HG03378 (cell line): ENCODE measurements at regions not wholly inside any gene's neighbourhood (a gene's known extent, or its start where the extent isn't known, plus 50 kb on each side); places are given as distances from the start of the nearest gene placed in this dataset.
A peak's percentile ranks its signal among the peaks of the same experiment; 100 is the strongest.
"Not testable (repeated sequence)": the region's sequence is repeated elsewhere in the genome, so short reads cannot be mapped to it uniquely, and the experiment has no call there.

Experiments used
- ATAC-seq: cut with Tn5 transposase; IDR thresholded peaks from one replicate; pipeline ENCODE4 v1.9.1; 2021; ENCODE audit warnings: mild to moderate bottlenecking, moderate library complexity; ENCODE audit not compliant: unreplicated experiment

- ATAC-seq: no peak
Observed at GRCh38 chr11:81990659-81991443, 742.8 kb downstream of the FAM181B start.

GRCh38 chr11:81989093-81989492 is 744.6 kb downstream of the FAM181B start:
- no peak for ATAC-seq

DNA sequence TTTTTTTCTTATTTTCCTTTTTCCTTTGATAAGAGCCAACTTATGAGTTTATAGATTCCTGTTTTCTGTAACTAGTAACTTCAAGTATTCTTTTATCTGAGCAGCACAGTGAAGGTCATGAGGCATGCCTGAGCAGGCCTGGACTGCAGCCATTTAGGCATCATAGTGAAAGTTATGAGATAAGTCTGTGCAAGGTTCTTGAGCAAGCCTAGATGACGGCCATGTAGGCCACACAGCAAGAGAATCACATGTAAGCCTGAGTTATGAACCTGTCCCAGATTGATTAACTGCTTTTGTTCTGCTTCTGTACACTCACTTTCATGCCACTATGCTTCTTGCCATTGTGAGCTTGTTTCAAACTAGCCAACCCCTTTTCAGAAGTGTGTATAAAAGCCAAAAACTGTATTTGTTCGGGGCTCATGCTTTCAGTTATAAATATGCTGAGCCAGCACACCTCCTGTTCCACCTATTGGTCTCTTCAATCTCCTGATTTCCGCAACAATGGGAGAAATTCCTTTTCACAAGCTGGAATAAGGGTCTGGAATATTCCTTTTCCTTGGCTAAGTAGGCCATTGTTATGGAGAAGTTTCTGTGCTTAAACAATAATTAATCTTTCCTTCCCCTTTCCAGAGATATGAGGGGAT is 745.7 kb downstream of the FAM181B start:
- ATAC-seq: peak; percentile 95

DNA sequence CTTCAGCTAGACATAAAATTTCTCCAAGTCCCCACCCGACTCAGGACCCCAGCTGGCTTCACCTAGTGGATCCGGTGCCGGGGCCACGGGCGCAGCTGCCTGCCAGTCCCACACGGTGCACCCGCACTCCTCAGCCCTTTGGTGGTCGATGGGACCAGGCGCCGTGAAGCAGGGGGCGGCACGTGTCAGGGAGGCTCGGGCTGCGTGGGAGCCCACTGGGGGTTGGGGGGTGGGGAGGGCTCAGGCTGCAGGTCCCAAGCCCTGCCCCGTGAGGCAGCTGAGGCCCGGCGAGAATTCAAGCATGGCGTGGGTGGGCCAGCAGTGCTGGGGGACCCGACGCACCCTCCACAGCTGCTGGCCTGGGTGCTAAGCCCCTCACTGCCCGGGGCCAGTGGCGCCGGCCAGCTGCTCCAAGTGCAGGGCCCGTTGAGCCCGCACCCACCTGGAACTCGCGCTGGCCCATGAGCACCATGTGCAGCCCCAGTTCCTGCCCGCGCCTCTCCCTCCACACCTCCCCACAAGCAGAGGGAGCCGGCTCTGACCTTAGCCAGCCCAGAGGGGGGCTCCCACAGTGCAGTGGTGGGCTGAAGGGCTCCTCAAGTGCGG is 747.0 kb downstream of the FAM181B start:
- ATAC-seq: no peak

- peak; percentile 52 for ATAC-seq
Observed at GRCh38 chr11:81979448-81979847, 754.2 kb downstream of the FAM181B start.

DNA sequence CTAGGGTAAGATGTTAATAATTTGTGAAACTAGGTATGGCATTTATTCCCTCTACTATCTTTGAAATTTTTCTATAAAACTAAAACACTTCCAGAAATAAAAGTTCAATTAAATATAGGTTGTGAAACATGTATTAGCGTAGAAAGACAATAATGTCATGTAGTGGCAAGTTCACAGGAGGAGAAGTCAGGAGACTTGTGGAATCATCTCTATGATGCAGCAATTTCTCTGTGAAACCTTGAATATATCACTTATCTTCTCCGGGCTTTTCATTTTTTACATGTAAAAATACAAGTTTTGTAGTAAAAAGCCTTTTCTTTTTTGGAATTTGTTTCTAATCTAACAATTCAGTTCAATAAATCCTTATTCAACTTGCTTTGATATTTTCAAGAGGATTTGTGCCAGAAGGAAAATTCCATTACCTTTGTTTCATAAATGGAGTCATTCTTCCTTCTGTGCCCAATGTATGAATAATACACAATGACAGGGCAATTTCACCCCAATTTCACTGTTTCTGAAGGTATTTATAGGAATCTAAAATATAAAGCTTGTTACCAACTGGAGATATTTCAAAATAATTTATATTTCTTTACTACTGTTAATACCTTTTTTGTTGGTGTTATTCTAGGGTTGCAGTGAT is 758.3 kb downstream of the FAM181B start:
- ATAC-seq: no peak

- no peak for ATAC-seq
Observed at GRCh38 chr11:81970886-81971285, 762.8 kb downstream of the FAM181B start.

- no peak for ATAC-seq
Observed at GRCh38 chr11:81967242-81967641, 766.4 kb downstream of the FAM181B start.

GRCh38 chr11:81966340-81966739 is 767.3 kb downstream of the FAM181B start:
- ATAC-seq: no peak

GRCh38 chr11:81963018-81963417 is 770.6 kb downstream of the FAM181B start:
- ATAC-seq: peak; percentile 60

- ATAC-seq: no peak
Observed at GRCh38 chr11:81960443-81960842, 773.2 kb downstream of the FAM181B start.

DNA sequence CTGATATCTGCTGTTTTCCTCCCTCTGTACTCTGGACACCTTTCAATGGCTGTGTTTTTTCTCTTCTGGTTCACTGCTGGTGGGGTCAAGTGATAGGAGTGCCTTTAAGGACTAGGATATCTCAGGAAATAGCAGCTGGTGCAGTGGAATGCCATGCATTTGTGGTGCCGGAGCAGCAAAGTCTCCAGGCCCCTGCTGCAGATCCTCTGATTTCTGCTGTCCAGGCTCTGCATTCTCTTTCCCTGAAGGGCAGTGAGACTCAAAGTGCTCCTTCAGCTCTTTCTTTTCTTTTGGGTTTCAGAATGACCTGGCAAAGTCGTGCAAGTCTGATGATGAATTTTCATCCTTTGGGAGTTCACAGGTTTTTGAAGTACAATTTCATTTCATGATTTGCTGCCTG is 774.3 kb downstream of the FAM181B start:
- ATAC-seq: no peak

DNA sequence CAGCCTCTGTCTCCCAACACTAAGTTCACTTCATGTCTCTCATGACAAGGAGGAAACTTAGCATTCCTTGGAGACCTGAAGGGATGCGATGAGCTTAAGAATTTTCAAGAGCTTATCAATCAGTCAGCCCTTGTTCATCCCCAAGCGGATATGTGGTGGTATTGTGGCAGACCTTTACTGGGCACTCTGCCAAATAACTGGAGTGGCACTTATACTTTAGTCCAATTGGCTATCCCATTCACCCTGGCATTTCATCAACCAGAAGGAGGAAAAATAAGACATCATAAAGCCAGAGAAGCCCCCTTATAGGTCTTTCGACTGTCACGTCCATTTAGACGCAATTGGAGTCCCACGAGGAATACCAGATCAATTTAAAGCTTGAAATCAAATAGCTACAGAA is 779.4 kb downstream of the FAM181B start:
- ATAC-seq: not testable (repeated sequence)

DNA sequence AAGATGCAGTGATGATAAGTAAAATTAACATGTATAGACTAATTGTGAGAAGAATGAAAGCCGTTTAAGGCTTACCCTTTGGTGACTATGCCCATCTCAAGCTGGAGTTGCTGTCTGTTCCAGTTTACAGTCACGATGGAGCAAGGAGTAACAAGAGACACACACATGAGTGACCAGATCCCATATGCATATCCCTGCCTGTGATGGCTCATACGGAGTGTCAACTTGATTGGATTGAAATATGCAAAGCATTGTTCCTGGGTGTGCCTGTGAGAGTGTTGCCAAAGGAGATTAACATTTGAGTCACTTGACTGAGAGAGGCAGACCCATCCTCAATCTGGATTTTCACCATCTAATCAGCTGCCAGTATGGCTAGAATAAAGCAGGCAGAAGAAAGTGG is 786.8 kb downstream of the FAM181B start:
- no peak for ATAC-seq

DNA sequence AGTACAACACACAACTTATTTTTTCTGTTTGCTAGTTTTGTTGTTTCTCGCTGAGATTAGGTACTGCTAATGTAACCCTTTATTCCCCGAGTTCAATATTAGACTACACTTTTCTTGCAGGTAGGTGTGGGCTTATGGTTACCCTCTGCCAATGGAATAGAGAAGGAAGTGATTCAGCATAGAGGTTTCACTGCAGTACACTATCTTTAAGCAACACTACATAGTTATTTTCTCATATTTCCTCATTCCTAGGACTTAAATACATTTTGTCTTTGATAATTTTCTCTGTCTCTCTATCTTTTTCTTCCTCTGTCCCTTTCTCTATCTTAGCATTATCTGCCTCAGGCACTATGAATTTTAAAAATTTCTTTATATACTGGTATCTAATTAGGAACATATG is 791.0 kb downstream of the FAM181B start:
- no peak for ATAC-seq

DNA sequence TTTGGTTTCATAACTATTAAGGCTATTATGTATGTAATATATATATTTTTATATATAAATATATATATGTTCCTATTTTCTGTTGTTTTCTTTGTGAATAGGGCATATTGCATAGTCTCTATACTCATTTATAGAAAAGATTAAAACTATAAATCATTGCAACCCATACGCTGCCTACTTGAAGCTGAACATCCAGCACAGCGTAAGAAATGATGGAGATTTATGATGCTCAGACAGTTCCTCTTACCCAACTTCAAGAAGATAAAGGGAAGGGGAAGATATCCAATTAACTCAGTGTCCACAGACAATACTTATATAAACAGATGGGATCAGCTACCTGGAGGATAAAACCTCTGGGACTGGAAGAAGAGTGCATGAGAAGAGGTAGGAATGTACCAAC is 791.7 kb downstream of the FAM181B start:
- ATAC-seq: no peak

DNA sequence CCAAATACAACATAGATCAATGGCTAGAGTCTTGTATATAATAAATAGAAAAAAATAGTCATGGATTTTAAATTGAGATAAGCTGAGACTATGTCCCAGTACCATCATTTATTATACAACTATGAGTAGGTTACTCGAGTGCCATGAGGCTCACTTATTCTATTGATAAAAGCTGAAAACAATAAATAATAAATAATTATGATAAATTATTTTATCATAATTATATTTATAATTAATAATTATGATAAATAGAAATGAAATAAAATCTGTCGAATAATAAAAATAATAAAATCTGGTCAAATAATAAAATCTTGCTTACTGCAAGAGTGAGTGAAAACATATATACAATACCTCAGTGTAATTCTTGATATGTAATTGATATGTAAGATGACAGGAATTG is 801.4 kb downstream of the FAM181B start:
- ATAC-seq: no peak

GRCh38 chr11:81920205-81920604 is 813.5 kb downstream of the FAM181B start:
- ATAC-seq: no peak

- ATAC-seq: no peak
Observed at GRCh38 chr11:81916451-81916850, 817.2 kb downstream of the FAM181B start.

DNA sequence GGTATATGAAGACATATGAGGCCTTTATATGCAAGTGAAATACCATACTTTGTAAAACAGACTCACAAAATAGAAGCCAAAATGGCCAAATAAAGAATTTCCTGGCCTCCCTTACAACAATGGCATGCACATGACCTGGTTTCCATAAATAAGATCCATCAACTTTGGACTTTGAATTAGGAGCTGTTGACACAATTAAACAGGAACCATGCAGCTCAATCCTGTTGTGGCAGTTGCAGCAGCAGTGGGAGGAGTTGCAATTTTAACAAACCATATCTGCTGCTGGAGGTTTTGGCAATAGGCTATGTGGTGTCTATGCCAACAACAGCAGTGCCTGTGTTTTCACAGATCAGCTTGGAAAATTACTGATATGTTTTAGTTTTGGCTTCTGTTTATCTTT is 818.6 kb downstream of the FAM181B start:
- ATAC-seq: no peak

- ATAC-seq: no peak
Observed at GRCh38 chr11:81913793-81914192, 819.9 kb downstream of the FAM181B start.

GRCh38 chr11:81907996-81908395 is 825.7 kb downstream of the FAM181B start:
- ATAC-seq: no peak
